ENCODE measurements at regions not wholly inside any gene's neighbourhood (a gene's known extent, or its start where the extent isn't known, plus 50 kb on each side); places are given as distances from the start of the nearest gene placed in this dataset.

DNA sequence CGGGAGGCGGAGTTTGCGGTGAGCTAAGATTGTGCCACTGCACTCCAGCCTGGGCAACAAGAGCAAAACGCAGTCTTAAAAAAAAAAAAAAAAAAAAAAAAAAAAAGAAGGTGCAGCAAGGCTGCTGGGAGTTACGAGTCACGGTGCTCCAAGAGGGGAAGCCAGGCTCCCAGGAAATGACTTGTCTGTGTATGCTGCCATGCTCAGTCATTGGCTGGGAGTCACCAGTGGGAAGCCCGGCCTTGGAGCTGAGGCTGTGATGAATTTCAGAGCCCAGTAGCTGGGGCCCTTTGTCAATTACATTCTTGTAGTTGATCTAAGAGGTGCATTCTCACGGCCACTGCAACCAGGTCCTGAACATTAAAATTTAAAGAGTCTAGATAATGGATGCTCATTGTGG is 1105.1 kb upstream of the TENM3 start:
- TF ChIP-seq CTCF (IDR thresholded peaks at IDR 0.05) (no peak), POLR2A (IDR thresholded peaks at IDR 0.05) (no peak)
